GM12872 (cell line): ENCODE measurements at regions not wholly inside any gene's neighbourhood (a gene's known extent, or its start where the extent isn't known, plus 50 kb on each side); places are given as distances from the start of the nearest gene placed in this dataset.

Experiments used
- CTCF ChIP-seq: IDR thresholded peaks from 3 replicates; pipeline ENCODE4 v1.5.1; 2011; ENCODE audit warnings: low read depth, mild to moderate bottlenecking, low read length, moderate library complexity; ENCODE audit not compliant: insufficient read depth

- no peak for TF ChIP-seq CTCF
Measured at GRCh38 chr1:172917972-172918371, 132.8 kb downstream of the TNFSF18 start.

- TF ChIP-seq CTCF, result no peak
Measured at GRCh38 chr1:172918478-172918877, 132.3 kb downstream of the TNFSF18 start.

- TF ChIP-seq CTCF, result no peak
Measured at GRCh38 chr1:172926070-172926469, 124.7 kb downstream of the TNFSF18 start.

GRCh38 chr1:172928412-172928811, 122.3 kb downstream of the TNFSF18 start:
- TF ChIP-seq CTCF, result no peak

GRCh38 chr1:172929006-172929405, 121.7 kb downstream of the TNFSF18 start:
- no peak for TF ChIP-seq CTCF

GRCh38 chr1:172930142-172930541, 120.6 kb downstream of the TNFSF18 start:
- TF ChIP-seq CTCF, result no peak

GRCh38 chr1:172931340-172931739, 119.4 kb downstream of the TNFSF18 start:
- TF ChIP-seq CTCF, result no peak

- TF ChIP-seq CTCF, result no peak
Measured at GRCh38 chr1:172931761-172932160, 119.0 kb downstream of the TNFSF18 start.
